SW480 (cell line): ENCODE measurements at regions not wholly inside any gene's neighbourhood (a gene's known extent, or its start where the extent isn't known, plus 50 kb on each side); places are given as distances from the start of the nearest gene placed in this dataset.

ENCODE experiments used
- DNase-seq: peaks from one replicate; pipeline ENCODE4 v3.0.0-alpha.2; 2016; ENCODE audit warnings: low spot score

DNA sequence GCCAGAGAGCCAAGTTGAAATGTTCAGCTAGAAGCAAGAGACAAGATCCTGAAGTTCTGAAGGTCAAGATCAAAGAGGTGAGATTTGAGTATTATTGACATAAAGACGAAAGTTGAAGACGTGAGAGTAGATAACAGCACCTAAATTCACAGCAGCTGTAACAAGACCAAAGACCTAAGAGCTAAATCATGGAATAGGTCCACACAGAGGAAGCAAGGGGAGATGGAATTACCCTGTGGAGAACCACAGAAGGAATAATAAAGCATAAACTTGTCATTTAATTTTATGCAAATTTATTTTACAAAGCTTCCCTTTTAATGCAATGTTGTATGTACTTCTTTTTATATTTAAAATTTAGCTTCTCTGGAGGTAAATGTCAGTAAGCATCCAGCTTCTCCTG, 523.7 kb downstream of the NR2F1-AS1 start:
- DNase-seq, result no peak

DNA sequence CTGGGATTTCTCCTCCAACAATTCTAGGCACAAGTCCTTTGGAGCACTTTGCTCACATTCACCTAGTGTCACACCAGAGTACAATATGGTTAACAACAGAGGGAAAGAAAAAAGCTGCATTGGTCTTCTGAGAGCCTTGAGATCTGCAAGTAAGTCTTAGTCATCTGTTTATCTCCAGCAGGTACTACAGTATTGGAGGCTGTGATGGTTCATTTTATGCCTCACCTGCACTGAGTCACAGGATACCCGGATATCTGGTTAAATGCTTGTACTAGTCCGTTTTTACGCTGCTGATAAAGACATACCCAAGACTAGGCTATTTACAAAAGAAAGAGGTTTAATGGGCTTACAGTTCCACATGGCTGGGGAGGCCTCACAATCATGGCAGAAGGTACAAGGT, 525.0 kb downstream of the NR2F1-AS1 start:
- no peak for DNase-seq

DNA sequence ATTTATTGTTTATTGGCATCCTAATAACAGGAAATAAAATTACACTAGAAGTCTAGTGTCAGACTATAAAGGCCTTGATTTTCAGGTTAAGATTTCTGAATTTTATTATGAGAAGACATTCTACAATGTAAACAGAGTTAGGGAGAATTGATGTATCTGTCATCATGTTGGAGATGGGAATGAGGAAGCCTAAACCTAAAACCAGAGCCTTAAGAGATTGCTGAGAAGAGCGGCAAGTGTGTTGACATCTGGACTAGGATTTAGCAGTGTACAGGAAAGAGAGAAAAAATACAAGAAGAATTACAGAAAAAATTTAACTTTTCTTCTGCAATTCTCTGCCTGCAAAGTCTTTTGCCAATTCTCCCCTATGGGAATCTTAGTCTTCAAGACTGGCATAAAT, 525.5 kb downstream of the NR2F1-AS1 start:
- DNase-seq, result no peak

- no peak for DNase-seq
Observed at GRCh38 chr5:93054424-93055163, 526.4 kb downstream of the NR2F1-AS1 start.

GRCh38 chr5:93053825-93054224, 527.2 kb downstream of the NR2F1-AS1 start:
- no peak for DNase-seq

DNA sequence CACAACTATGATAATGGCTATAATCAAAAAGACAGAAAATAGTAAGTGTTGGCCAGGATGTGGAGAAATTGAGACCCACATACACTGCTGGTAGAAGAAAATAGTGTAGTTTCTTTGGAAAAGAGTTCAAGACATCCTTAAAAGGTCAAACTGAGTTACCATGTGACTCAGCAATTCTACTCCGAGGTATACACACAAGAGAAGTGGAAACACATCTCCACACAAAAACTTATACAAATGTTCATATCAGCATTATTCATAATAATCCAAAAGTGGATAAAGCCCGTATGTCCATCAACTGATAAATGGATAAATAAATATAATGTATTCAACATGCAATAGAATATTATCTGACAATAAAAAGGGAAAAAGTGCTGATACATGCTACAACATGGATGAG, 532.2 kb downstream of the NR2F1-AS1 start:
- DNase-seq, result no peak

DNA sequence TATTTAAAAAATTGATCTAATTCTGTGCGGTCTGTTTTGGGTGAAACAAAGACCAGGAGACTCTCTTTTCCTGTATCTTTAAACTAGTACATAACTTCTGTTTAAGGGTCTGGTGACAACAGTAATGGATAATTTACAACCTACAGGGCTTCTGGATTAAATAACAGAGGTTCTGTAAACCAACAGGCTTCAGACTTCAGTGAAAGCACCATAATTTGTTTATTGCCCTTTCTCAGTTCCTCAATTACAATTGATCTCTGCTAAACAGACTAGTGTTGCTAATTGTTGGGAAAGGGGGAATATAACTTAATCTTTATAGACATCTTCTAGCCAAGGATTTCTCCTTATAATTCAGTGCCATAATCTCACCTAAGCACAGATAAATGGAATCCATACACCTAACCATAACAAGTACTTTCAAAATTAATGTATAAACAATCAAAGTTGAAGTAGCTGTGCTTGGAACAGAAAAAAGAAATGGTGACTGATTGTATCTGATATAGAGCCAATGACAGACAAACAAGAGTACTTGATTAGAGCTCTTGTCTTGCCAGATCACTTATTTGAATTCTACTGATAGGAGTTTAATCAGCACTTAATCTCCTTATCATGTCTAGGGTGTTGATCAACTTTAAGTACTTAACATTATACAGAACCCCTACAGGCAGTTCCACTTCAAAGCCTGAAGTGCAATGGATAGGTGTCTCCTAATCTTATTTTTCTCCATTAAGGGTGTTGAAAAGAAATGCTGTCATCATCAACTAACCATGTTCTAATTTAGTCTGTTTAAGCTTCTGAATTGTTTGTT, 536.0 kb downstream of the NR2F1-AS1 start:
- DNase-seq, result no peak

DNA sequence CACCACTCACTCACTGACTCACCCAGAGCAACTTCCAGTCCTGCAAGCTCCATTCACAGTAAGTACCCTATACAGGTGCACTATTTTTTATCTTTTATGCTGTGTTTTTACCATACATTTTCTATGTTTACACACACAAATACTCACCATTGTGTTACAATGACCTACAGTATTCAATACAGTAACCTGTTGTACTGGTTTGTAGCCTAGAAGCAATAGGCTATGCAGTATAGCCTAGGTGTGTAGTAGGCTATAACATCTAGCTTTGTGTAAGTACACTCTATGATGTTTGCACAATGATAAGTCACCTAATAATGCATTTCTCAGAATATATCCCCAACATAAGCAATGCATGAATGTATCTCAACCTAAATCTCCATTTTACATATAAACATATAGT, 541.1 kb downstream of the NR2F1-AS1 start:
- DNase-seq, result no peak

DNA sequence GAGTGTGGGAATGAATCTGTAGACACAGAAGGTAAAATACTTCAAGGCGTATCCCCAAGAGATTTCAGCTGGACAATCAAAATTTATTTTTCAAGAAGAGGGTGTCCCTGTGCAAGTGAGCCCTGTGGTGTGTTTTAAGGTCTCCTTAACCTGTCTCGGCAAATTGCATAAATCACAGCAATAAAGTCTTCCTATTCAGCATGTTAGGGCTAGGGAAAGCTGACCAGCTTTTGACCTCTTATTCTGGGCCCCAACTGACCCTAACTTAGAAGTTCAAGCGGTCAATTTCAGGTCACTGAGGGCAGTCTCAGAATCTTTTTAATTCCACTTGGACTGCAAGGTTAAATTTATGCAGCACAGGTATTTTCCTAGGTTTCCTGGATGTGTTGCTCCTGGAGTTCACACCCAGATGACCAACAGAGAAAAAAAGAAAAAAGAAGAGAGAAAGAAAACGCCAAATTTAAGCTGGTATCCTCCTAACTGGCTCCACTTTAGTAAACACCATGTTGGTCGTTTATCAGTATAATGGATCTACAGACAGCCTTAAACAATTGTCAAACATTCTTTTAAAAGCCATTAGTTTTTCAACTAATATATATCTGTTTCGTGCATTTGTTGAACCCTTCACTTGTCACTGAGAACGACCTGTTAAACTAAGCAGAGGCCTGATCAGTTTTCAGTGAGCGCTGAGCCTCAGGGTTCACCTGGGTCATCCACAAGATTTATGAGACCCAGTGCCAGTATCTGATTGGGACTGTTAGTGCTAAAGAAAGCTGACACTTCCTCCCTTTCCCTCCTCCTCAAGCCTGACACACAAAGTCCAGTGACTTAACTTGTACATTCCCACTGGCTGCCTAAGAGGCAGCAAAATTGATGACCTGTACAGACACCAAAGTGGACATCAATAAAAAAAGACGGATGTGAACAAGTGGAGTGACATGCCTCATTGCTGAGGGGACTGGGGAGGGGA, 546.1 kb downstream of the NR2F1-AS1 start:
- no peak for DNase-seq

- DNase-seq, result no peak
Observed at GRCh38 chr5:93022796-93023447, 558.1 kb downstream of the NR2F1-AS1 start.

GRCh38 chr5:93022211-93022610, 558.8 kb downstream of the NR2F1-AS1 start:
- no peak for DNase-seq

DNA sequence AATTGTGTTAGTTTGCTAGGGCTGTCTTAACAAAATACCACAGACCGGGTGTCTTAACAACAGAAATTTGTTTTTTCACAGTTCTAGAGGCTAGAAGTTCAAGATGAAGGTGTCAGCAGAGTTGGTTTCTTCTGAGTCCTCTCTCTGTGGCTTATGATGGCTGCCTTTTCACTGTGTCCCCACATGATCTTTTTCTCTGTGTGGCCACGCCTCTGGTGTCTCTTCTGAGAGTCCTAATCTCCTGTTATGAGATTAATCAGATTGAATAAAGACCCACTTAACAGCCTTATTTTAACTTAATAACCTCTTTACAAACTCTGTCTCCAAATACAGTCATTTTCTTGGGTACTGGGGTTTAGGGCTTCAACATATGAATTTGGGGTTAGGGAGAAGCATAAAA, 561.1 kb downstream of the NR2F1-AS1 start:
- no peak for DNase-seq

DNA sequence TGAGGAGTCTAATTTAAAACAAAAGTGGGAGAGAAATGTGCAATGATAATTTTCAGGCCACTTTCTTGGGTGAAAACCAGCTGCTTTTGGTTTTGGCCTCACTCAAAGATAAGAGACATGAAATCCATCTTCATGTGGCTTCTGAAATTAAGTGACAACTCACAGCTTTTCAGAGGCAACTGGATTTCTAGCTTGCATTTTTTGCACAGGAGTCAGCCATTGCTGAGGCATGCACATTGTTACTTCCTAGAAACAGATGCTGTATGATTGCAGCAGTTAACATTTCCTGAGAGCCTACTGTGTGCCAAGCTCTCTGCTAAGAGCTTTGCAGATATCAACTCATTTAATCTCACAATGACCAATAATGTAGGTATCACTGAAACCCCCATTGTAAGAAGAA, 562.6 kb downstream of the NR2F1-AS1 start:
- no peak for DNase-seq

DNA sequence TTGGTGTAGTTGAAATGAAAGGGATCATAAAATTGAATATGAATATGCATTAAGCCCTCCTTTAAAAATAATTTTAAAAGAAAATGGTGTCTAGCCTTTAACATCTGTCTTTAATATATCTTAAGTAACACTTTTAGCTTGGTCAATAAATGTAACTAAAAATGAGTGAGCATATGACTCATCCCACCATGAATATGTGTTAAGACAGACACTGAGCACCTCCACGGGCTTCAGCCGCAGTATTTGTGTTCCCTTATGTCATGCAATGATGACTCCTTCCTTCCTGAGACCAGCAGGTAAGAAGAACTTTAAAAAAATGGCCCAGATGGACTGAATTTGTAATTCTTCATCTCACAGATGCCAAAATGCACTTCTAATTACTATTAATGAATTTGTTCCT, 563.2 kb downstream of the NR2F1-AS1 start:
- no peak for DNase-seq

DNA sequence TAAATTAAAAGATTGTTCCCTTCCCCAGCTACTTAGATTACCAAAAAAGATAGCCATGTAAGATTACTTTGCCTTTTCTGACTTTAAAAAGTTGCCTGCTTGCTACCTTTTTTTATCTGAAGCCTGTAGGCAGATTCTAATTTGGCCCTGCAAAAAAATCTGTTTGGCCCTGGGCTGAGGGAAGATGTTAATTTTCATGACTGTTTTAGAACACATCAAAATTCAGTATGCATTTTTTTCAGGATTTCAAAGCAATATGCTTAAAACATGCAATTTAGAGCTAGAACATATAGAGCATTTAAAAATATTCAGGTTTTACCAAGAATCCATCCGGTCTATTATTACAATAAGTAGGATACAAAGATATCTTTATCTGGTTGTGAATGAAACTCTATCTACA, 563.6 kb downstream of the NR2F1-AS1 start:
- DNase-seq, result no peak

DNA sequence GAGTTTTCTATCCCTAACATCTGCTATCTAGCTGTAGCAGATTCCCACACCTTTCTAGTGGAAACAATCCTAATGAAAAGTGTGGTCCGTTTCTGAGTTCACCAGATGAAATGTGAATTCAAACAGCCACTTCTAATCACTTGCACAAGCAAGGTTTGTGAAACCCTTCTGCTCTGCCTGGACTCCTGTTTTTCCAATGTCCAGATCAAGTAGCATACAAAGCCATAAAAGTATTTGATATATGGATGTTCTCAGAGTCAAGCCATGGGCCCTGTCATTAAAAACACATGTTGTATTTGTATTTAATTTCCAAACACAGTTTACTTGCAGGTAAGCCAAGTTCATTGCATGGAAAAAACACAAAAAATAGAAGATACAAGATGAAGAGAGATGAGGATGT, 570.4 kb downstream of the NR2F1-AS1 start:
- DNase-seq, result no peak

DNA sequence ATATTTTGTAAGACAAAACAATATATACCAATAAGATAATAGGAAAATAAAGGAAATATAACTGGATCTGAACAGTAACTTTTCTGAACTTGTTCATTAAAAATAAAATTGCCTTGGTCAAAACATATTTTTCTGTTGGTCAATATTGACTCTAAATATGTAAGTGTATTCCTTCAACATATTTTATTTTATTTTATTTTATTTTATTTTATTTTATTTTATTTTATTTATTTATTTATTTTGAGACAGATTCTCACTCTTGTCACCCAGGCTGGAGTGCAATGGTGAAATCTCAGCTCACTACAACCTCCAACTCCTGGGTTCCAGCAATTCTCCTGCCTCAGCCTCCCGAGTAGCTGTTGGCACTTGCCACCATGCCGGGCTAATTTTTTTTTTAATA, 571.0 kb downstream of the NR2F1-AS1 start:
- no peak for DNase-seq

GRCh38 chr5:93008502-93009207, 572.4 kb downstream of the NR2F1-AS1 start:
- DNase-seq, result no peak

- DNase-seq, result no peak
Observed at GRCh38 chr5:93006915-93007314, 574.1 kb downstream of the NR2F1-AS1 start.

DNA sequence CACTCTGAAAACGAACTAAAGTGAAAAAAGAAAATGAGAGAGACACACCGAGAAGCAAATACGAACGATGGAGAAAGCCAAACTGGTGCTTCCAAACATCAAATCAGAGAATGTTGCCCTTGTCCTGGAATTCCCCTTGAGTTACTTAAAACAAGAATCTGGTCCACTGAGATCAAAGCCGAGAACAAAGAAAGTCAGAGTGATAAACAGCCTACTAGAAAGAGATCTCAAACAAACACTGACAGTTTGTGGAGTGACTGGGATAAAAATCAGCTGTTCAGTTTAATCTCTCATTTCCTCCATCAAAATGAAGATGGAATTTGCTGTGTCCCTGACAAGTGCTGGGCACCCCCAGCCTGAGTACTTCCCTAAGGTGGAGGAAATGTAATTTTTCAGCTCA, 582.6 kb downstream of the NR2F1-AS1 start:
- no peak for DNase-seq

DNA sequence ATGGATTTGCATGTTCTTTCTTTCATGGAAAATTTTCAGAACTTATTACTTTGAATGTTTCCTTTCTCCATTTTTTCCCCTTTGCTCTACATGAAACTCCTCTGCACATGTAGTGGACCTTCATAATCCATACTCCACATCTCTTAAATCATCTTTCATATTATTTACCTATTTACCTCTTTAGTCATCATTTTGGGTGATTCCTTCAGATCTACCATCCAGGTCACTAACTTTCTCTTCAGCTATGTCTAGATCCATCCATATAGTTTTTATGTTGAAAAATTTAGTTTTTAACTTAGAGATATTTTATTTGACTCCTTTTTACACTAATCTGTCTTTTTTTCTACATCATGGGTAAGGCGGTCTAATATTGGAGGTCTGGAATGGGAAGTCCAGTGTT, 586.6 kb downstream of the NR2F1-AS1 start:
- no peak for DNase-seq
